AG04450 (cell line): ENCODE measurements at regions not wholly inside any gene's neighbourhood (a gene's known extent, or its start where the extent isn't known, plus 50 kb on each side); places are given as distances from the start of the nearest gene placed in this dataset.

ENCODE experiments used
- CTCF ChIA-PET: fragments of 300-600, 350-600 bp; formaldehyde crosslinking; extraction: SDS; loops from one replicate; lab custom pipeline; 2022; ENCODE audit warnings: antibody characterized with exemption, inconsistent platforms; lab: Charles Lee
- POLR2A ChIA-PET: fragments of 350-600 bp; formaldehyde crosslinking; extraction: SDS; loops from one replicate; lab custom pipeline; 2021; ENCODE audit warnings: antibody characterized with exemption, inconsistent platforms; lab: Yijun Ruan, JAX
- DNase-seq: peaks from one replicate; pipeline ENCODE4 v3.0.0-alpha.2; 2011; ENCODE audit warnings: low read depth, low spot score
- H3K27ac ChIP-seq: one replicate; pipeline ENCODE4 v1.5.1; 2012; ENCODE audit warnings: low read depth, low read length, control low read depth
- H3K27me3 ChIP-seq: one replicate; pipeline ENCODE4 v1.6.0; 2012; ENCODE audit warnings: low read length; ENCODE audit not compliant: control insufficient read depth, insufficient read depth
- H3K4me3 ChIP-seq: 2 replicates; pipeline ENCODE4 v1.5.1; 2011; ENCODE audit warnings: mild to moderate bottlenecking, low read depth, low read length, control low read depth
- H3K9me3 ChIP-seq: 2 replicates; pipeline ENCODE4 v1.5.1; 2012; ENCODE audit warnings: low read length; ENCODE audit not compliant: control insufficient read depth, insufficient read depth
- TF ChIP-seq, protein P1 (sequence below): IDR thresholded peaks from 2 replicates; pipeline ENCODE4 v1.5.1; 2011; ENCODE audit warnings: low read depth, low read length, control low read depth, inconsistent platforms

DNA sequence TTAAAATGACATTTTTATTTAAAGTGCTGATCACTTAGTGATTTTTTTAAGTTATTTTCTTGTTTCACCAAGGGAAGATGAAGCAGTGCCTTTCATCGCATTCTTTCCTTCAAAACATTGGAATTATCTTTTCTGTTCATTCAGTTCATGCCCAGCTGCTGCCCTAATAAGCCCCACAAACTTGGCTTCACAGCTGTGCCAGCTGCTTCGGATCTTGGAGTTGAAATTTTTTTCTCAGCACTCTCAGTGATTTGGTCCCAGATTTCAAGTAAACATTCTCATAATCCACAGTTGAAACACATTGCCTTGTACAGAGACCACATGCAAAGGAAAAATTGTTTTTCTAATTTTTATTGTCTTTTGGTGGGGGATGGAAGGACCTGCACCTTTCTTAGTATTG is 353.3 kb upstream of the LRP1B start:
- H3K9me3 ChIP-seq, result no peaks in the 10 kb centered on the region
- DNase-seq, result no peak
- POLR2A ChIA-PET, result no interaction called here
- CTCF ChIA-PET, result no interaction called here
- H3K27ac ChIP-seq, result no peak overlapping the region
- H3K4me3 ChIP-seq, result no peak overlapping the region
- no peaks in the 10 kb centered on the region for H3K27me3 ChIP-seq
- TF ChIP-seq, protein P1, sequence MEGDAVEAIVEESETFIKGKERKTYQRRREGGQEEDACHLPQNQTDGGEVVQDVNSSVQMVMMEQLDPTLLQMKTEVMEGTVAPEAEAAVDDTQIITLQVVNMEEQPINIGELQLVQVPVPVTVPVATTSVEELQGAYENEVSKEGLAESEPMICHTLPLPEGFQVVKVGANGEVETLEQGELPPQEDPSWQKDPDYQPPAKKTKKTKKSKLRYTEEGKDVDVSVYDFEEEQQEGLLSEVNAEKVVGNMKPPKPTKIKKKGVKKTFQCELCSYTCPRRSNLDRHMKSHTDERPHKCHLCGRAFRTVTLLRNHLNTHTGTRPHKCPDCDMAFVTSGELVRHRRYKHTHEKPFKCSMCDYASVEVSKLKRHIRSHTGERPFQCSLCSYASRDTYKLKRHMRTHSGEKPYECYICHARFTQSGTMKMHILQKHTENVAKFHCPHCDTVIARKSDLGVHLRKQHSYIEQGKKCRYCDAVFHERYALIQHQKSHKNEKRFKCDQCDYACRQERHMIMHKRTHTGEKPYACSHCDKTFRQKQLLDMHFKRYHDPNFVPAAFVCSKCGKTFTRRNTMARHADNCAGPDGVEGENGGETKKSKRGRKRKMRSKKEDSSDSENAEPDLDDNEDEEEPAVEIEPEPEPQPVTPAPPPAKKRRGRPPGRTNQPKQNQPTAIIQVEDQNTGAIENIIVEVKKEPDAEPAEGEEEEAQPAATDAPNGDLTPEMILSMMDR, result no peak

DNA sequence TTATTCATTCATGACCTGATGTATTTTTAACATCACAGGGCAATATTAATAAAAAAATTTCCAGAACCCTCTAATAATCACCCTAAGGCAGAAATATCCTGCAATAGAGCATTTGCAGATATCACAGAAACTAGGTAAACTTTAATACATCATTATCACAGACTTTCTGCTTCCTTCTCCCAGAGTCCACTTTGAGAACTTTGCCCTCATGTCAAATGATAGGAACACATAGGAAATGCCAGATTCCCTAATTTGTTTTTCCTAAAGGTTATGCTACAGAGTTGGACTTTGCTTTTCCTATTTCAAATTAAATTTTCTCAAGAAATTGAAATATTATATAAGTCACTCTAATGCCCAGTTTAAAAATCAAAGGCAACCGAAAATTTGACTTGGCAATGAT is 352.8 kb upstream of the LRP1B start:
- TF ChIP-seq, protein P1, result no peak
- no peak for DNase-seq
- H3K27ac ChIP-seq, result no peak overlapping the region
- no peaks in the 10 kb centered on the region for H3K27me3 ChIP-seq
- no peak overlapping the region for H3K4me3 ChIP-seq
- no peaks in the 10 kb centered on the region for H3K9me3 ChIP-seq
- ChIA-PET CTCF (no interaction called here), POLR2A (no interaction called here)

DNA sequence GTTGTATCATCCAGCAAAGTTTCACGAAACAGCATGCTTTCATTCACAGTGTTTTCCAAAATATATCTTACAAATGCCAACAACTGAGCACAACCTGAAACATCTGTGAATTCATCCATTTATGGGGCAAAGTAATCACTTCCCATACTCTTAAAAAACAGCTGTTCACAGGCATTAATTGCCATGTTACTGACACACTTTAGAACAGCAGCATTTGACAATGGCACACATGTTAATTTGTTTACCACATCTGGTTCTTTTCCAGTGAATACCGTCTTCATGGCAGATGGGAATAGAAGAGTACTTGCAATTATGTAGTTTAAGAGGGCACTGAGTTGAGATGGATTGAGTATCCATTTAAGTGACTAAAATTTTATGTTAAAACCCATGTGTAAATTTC is 347.4 kb upstream of the LRP1B start:
- ChIA-PET CTCF (no interaction called here), POLR2A (no interaction called here)
- no peaks in the 10 kb centered on the region for H3K27me3 ChIP-seq
- no peak overlapping the region for H3K4me3 ChIP-seq
- no peak for DNase-seq
- no peaks in the 10 kb centered on the region for H3K9me3 ChIP-seq
- TF ChIP-seq, protein P1, result no peak
- no peak overlapping the region for H3K27ac ChIP-seq

DNA sequence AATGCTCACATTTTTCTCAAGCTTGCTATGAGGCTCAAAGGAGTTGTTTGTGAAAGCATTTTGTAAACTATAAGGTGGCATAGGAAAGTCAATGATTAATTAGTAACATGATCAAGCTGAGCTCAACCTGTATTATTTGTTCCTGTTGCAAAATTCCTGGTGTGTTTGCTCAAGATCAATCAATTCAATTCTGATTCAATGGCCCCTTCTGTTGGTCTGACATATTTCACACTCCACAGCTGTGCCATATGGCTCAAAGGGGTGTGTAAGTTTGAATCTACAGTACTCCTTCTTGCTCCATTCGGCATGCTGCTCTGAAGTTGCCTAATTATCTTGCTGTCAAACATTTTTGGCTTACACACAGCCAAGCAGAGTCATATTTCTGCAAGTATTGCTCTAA is 341.6 kb upstream of the LRP1B start:
- CTCF ChIA-PET, result no interaction called here
- TF ChIP-seq, protein P1, result no peak
- no peak for DNase-seq
- H3K27ac ChIP-seq, result no peak overlapping the region
- no peak overlapping the region for H3K4me3 ChIP-seq
- POLR2A ChIA-PET, result no interaction called here
- no peaks in the 10 kb centered on the region for H3K27me3 ChIP-seq
- H3K9me3 ChIP-seq, result no peaks in the 10 kb centered on the region

DNA sequence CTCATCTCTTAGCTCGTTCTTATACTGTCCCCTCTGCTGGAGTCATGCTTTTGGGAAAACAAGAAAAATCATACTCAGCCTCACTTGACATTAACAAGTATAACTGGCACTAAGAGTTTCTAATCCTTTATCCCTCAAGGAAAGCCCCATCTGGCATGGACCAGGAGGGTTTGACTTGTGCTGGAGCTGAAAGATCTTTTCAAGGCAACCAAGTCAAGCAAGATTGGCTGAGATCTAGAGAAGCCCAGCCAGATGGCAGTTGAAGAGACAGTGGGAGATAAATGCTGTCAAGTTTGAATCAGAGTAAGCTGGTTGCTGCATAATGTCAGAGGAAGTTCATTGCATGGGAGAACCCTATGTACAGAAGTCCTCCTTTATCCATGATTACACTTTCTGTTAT is 336.5 kb upstream of the LRP1B start:
- no peak for DNase-seq
- CTCF ChIA-PET, result no interaction called here
- Histone ChIP-seq H3K9me3 (no peaks in the 10 kb centered on the region), H3K27me3 (no peaks in the 10 kb centered on the region), H3K27ac (no peak overlapping the region), H3K4me3 (no peak overlapping the region)
- POLR2A ChIA-PET, result no interaction called here
- TF ChIP-seq, protein P1, result no peak
